ENCODE measurements at regions not wholly inside any gene's neighbourhood (a gene's known extent, or its start where the extent isn't known, plus 50 kb on each side); places are given as distances from the start of the nearest gene placed in this dataset.

DNA sequence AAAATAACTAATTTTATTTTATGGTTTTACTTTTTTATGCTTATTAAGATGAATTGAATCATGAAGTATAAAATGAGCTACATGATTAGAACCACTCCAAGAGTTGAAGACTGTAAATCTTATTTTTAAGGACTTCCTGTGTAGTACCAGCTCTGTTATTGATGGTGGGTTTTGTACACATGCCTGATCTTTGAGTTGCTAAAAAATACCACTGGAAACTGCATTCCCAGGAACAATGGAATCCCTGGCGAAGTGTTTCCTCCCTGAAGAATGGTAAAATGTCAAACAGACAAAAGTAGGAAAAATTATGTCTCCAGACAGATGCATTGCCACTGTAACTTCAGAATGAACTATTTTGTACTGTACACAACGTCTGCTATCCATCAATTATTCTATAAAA lies 935.4 kb upstream of the TENM3 start:
- no peaks in the 10 kb centered on the region for H3K4me1 ChIP-seq
- 33% methylated on average over 2 of the region's 2 CpGs for WGBS

DNA sequence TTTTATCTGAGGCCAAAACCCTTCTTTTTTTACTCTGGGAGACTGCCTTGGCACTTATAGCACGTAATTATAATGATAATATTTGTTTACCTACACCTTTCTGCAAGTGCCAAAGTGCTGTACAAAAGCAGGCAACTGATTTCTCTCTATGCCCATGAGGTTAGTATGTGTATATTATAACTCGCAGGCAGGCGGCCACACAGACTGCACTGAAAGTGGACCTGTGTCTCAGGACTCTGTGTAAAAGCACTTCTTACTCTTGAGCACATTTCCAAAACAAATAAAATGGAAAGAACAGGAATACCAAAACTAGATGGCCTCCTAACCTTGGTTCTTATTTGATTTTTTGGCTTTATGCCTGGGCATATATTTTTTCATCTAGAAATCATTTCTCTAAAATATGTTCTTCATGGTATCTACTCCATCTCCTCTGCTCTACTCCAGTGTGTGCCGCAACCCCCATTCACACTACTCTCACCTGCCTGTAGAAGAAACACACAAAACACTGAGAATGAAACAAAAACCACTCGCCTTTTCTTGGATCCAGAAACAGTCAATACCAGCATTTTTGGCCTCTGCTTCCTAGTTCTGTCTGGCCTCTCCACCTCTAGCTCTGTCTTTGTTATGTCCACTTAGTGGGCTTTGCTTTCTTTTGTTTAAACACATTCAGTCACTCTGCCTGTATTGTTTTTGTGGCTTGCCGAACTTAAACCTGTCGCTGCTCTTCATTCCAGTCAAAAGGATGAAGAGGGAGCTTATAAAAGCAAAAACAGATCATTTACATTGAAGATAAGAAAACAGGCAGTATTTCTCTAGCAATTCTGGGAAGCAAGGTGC lies 934.5 kb upstream of the TENM3 start:
- no peak for DNase-seq (ENCODE audit: low spot score in 2 of 2)
- H3K9me3 ChIP-seq: no peaks in the 10 kb centered on the region
- no peak overlapping the region for H3K27ac ChIP-seq
- H3K4me3 ChIP-seq: no peak overlapping the region
- WGBS: 77% methylated on average over 7 of the region's 7 CpGs
- no peaks in the 10 kb centered on the region for H3K36me3 ChIP-seq
- TF ChIP-seq POLR2A (IDR thresholded peaks at IDR 0.05) (no peak), EP300 (IDR thresholded peaks at IDR 0.05) (no peak)
- TF ChIP-seq, protein P1, sequence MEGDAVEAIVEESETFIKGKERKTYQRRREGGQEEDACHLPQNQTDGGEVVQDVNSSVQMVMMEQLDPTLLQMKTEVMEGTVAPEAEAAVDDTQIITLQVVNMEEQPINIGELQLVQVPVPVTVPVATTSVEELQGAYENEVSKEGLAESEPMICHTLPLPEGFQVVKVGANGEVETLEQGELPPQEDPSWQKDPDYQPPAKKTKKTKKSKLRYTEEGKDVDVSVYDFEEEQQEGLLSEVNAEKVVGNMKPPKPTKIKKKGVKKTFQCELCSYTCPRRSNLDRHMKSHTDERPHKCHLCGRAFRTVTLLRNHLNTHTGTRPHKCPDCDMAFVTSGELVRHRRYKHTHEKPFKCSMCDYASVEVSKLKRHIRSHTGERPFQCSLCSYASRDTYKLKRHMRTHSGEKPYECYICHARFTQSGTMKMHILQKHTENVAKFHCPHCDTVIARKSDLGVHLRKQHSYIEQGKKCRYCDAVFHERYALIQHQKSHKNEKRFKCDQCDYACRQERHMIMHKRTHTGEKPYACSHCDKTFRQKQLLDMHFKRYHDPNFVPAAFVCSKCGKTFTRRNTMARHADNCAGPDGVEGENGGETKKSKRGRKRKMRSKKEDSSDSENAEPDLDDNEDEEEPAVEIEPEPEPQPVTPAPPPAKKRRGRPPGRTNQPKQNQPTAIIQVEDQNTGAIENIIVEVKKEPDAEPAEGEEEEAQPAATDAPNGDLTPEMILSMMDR (IDR thresholded peaks at IDR 0.05): no peak
- H3K4me1 ChIP-seq: no peaks in the 10 kb centered on the region
- no peaks in the 10 kb centered on the region for H3K27me3 ChIP-seq

More for the DNA sequence above, 935.4 kb upstream of the TENM3 start:
- Histone ChIP-seq H3K9me3 (no peaks in the 10 kb centered on the region), H3K36me3 (no peaks in the 10 kb centered on the region), H3K4me3 (no peak overlapping the region), H3K27ac (no peak overlapping the region), H3K27me3 (no peaks in the 10 kb centered on the region)
- TF ChIP-seq POLR2A (IDR thresholded peaks at IDR 0.05): no peak
- TF ChIP-seq POLR2AphosphoS5 (IDR thresholded peaks at IDR 0.05): no peak
- no peak for TF ChIP-seq EP300 (IDR thresholded peaks at IDR 0.05)
- TF ChIP-seq, protein P1 (IDR thresholded peaks at IDR 0.05): no peak
- DNase-seq (ENCODE audit: low spot score in 2 of 2): no peak

DNA sequence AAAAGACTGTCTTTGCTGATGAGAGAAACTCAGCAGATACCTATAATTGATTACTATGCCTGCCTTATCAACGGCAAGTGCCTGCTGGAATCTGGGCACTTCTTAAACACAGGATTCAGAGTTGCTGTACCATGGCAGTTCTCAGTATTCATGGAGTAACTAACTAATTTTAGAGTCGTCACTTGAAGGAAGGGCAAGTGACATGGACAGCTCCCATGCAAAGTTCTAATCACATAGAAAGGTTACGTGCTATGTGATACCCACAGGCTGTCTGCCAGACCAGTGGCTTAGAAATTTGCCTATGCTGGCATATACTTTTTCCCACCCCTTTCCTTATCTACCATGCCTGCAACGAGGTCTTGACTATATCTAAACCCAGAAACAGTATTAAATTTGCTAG lies 931.1 kb upstream of the TENM3 start:
- WGBS: 57% methylated on average over 4 of the region's 4 CpGs
- Histone ChIP-seq H3K27me3 (no peaks in the 10 kb centered on the region), H3K9me3 (no peaks in the 10 kb centered on the region), H3K4me1 (no peaks in the 10 kb centered on the region), H3K36me3 (no peaks in the 10 kb centered on the region), H3K27ac (no peak overlapping the region), H3K4me3 (no peak overlapping the region)
- TF ChIP-seq, protein P1 (IDR thresholded peaks at IDR 0.05): no peak
- TF ChIP-seq EP300 (IDR thresholded peaks at IDR 0.05) (no peak), POLR2A (IDR thresholded peaks at IDR 0.05) (no peak), POLR2AphosphoS5 (IDR thresholded peaks at IDR 0.05) (no peak)
- DNase-seq (ENCODE audit: low spot score in 2 of 2): no peak

DNA sequence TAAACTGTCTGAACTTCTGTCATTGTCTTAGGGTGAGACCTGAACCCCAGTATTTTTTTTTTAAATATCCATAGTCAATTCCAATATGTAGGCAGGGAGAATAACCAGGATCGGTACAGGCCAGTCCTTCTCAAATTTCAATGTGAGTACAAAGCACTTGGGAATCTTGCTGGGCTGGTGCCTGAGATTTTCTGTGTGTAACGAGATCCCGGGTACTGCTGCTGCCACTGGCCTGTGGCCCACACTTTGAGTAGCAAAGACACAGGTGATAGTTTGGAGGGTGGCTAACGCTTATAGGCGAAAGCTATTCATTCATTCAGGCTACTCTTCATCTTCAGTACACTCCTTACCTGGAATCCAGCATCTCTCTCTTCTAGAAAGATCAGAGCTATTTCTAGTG lies 923.6 kb upstream of the TENM3 start:
- TF ChIP-seq POLR2A (IDR thresholded peaks at IDR 0.05) (no peak), EP300 (IDR thresholded peaks at IDR 0.05) (no peak)
- TF ChIP-seq, protein P1 (IDR thresholded peaks at IDR 0.05): no peak
- H3K4me1 ChIP-seq: no peaks in the 10 kb centered on the region

DNA sequence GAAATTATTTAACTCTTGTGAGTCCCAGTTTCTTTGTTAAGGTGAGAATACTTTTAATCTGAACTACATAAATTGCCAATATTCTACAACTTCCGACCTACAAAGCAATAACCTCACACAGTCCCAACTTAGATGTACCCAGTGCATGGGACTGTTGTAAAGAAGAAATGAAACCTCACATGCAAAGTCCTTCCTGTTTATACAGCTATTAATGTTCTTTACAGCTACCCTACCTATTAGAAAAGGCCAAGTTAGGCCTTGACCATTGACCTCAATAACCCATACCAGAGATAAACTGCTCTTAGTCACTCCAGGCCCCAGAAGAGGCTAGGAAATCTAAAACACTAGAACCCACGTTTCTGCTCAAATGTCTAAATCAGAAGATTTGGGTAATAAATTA lies 920.1 kb upstream of the TENM3 start:
- Histone ChIP-seq H3K4me3 (no peak overlapping the region), H3K9me3 (no peaks in the 10 kb centered on the region), H3K36me3 (no peaks in the 10 kb centered on the region), H3K4me1 (no peaks in the 10 kb centered on the region), H3K27me3 (no peaks in the 10 kb centered on the region), H3K27ac (no peak overlapping the region)
- TF ChIP-seq POLR2A (IDR thresholded peaks at IDR 0.05) (no peak), POLR2AphosphoS5 (IDR thresholded peaks at IDR 0.05) (no peak), EP300 (IDR thresholded peaks at IDR 0.05) (no peak)
- TF ChIP-seq, protein P1 (IDR thresholded peaks at IDR 0.05): no peak
- 83% methylated on average over 2 of the region's 2 CpGs for WGBS
- no peak for DNase-seq (ENCODE audit: low spot score in 2 of 2)

More for the DNA sequence above, 923.6 kb upstream of the TENM3 start:
- no peaks in the 10 kb centered on the region for H3K27me3 ChIP-seq
- no peaks in the 10 kb centered on the region for H3K9me3 ChIP-seq
- H3K36me3 ChIP-seq: no peaks in the 10 kb centered on the region
- no peak for DNase-seq (ENCODE audit: low spot score in 2 of 2)
- H3K27ac ChIP-seq: no peak overlapping the region
- H3K4me3 ChIP-seq: no peak overlapping the region
- WGBS: 58% methylated on average over 5 of the region's 5 CpGs
